CD4-positive, alpha-beta memory T cell (primary cell): ENCODE measurements at regions not wholly inside any gene's neighbourhood (a gene's known extent, or its start where the extent isn't known, plus 50 kb on each side); places are given as distances from the start of the nearest gene placed in this dataset.

Experiments
- CTCF ChIA-PET: fragments of 350-600 bp; sonication (Branson Sonifier 250); formaldehyde crosslinking; loops from one replicate; lab custom pipeline; 2021; ENCODE audit warnings: inconsistent platforms; ENCODE audit not compliant: partially characterized antibody; lab: Charles Lee
- POLR2A ChIA-PET: fragments of 350-600 bp; sonication (Branson Sonifier 250); formaldehyde crosslinking; loops from one replicate; lab custom pipeline; 2021; ENCODE audit not compliant: partially characterized antibody; lab: Charles Lee
- DNase-seq, 5 donors: peaks; one replicate each; pipeline versions ENCODE4 v3.0.0 to v3.0.0-alpha.2; 2020 to 2022; ENCODE audit warnings: mixed read lengths in 1 of 5
- H3K27ac ChIP-seq: one replicate; pipeline ENCODE4 v1.7.0; 2013; ENCODE audit warnings: low read depth, low read length
- H3K27me3 ChIP-seq: 2 replicates; pipeline ENCODE4 v1.7.0; 2013; ENCODE audit warnings: mild to moderate bottlenecking, low read length, moderate library complexity; ENCODE audit not compliant: insufficient read depth
- H3K36me3 ChIP-seq: 2 replicates; pipeline ENCODE4 v1.7.0; 2013; ENCODE audit warnings: mild to moderate bottlenecking, low read length, moderate library complexity; ENCODE audit not compliant: insufficient read depth
- H3K4me1 ChIP-seq: 2 replicates; pipeline ENCODE4 v1.7.0; 2013; ENCODE audit warnings: mild to moderate bottlenecking, low read length, moderate library complexity; ENCODE audit not compliant: insufficient read depth
- H3K4me3 ChIP-seq, 2 donors: one replicate each; pipeline ENCODE4 v1.7.0; 2013; ENCODE audit warnings: low read length in 2 of 2, mild to moderate bottlenecking in 1 of 2
- H3K9me3 ChIP-seq, 2 donors: one replicate each; pipeline ENCODE4 v1.7.0; 2013; ENCODE audit warnings: low read length in 2 of 2, control low read depth in 1 of 2; ENCODE audit not compliant: control insufficient read depth in 1 of 2
- H3K27ac Mint-ChIP-seq, 7 donors: one replicate each; pipeline ENCODE4 v1.8.0; 2020 to 2021; ENCODE audit warnings: mixed read lengths in 7 of 7, mild to moderate bottlenecking in 6 of 7, inconsistent platforms in 3 of 7, moderate library complexity in 3 of 7
- H3K27me3 Mint-ChIP-seq, 2 donors: one replicate each; pipeline ENCODE4 v1.8.0; 2020 to 2021; ENCODE audit warnings: mixed read lengths in 2 of 2
- H3K36me3 Mint-ChIP-seq, 2 donors: one replicate each; pipeline ENCODE4 v1.8.0; 2020 to 2021; ENCODE audit warnings: mixed read lengths in 2 of 2, inconsistent platforms in 1 of 2, mild to moderate bottlenecking in 1 of 2
- H3K4me1 Mint-ChIP-seq, 4 donors: one replicate each; pipeline ENCODE4 v1.8.0; 2020 to 2021; ENCODE audit warnings: mixed read lengths in 4 of 4, mild to moderate bottlenecking in 1 of 4
- H3K4me3 Mint-ChIP-seq, 8 donors: one replicate each; pipeline ENCODE4 v1.8.0; 2020 to 2021; ENCODE audit warnings: mixed read lengths in 8 of 8, mild to moderate bottlenecking in 7 of 8, moderate library complexity in 6 of 8, inconsistent platforms in 3 of 8
- H3K9me3 Mint-ChIP-seq, 8 donors: one replicate each; pipeline ENCODE4 v1.8.0; 2020 to 2021; ENCODE audit warnings: mixed read lengths in 8 of 8, mild to moderate bottlenecking in 5 of 8, inconsistent platforms in 3 of 8, moderate library complexity in 1 of 8
- intact Hi-C: fragments of 100-400 bp; cut with micrococcal nuclease; formaldehyde crosslinking; loops from one replicate; pipeline ENCODE4 v1.15.1; 2023

GRCh38 chr2:56648802-56649201, 465.0 kb downstream of the CCDC85A start:
- ChIA-PET CTCF (no interaction called here), POLR2A (no interaction called here)
- H3K27me3 Mint-ChIP-seq, result no peaks in the 10 kb centered on the region
- H3K36me3 Mint-ChIP-seq, result no peaks in the 10 kb centered on the region
- intact Hi-C loops, result no loop called here
- no peak overlapping the region for H3K4me3 Mint-ChIP-seq
- no peaks in the 10 kb centered on the region for H3K4me1 ChIP-seq
- H3K27me3 ChIP-seq, result no peaks in the 10 kb centered on the region
- no peak for DNase-seq
- H3K9me3 Mint-ChIP-seq, result peaks cover 0 to 13% (median 5%) of the 10 kb centered on the region in 8 donors
- H3K9me3 ChIP-seq, result no peaks in the 10 kb centered on the region
- H3K4me3 ChIP-seq, result no peak overlapping the region
- no peak overlapping the region for H3K27ac ChIP-seq
- H3K4me1 Mint-ChIP-seq, result no peaks in the 10 kb centered on the region
- H3K36me3 ChIP-seq, result no peaks in the 10 kb centered on the region
- H3K27ac Mint-ChIP-seq, result no peak overlapping the region

- H3K36me3 Mint-ChIP-seq, result no peaks in the 10 kb centered on the region
- H3K27me3 Mint-ChIP-seq, result no peaks in the 10 kb centered on the region
- DNase-seq, result no peak
- Histone ChIP-seq H3K27me3 (no peaks in the 10 kb centered on the region), H3K9me3 (no peaks in the 10 kb centered on the region), H3K4me1 (no peaks in the 10 kb centered on the region), H3K36me3 (no peaks in the 10 kb centered on the region), H3K4me3 (no peak overlapping the region), H3K27ac (no peak overlapping the region)
- H3K9me3 Mint-ChIP-seq, result peaks cover 0 to 20% (median 9%) of the 10 kb centered on the region in 8 donors
- CTCF ChIA-PET, result no interaction called here
- intact Hi-C loops, result no loop called here
- no peak overlapping the region for H3K4me3 Mint-ChIP-seq
- POLR2A ChIA-PET, result no interaction called here
- no peaks in the 10 kb centered on the region for H3K4me1 Mint-ChIP-seq
- no peak overlapping the region for H3K27ac Mint-ChIP-seq
Measured at GRCh38 chr2:56654936-56655335, 471.1 kb downstream of the CCDC85A start.

- no peak for DNase-seq
- Mint-ChIP-seq H3K4me1 (no peaks in the 10 kb centered on the region), H3K27me3 (no peaks in the 10 kb centered on the region), H3K36me3 (no peaks in the 10 kb centered on the region), H3K27ac (no peak overlapping the region), H3K9me3 (peaks cover 0 to 18% (median 10%) of the 10 kb centered on the region in 8 donors), H3K4me3 (no peak overlapping the region)
- H3K27me3 ChIP-seq, result no peaks in the 10 kb centered on the region
- no peak overlapping the region for H3K27ac ChIP-seq
- H3K4me3 ChIP-seq, result no peak overlapping the region
- POLR2A ChIA-PET, result no interaction called here
- no peaks in the 10 kb centered on the region for H3K4me1 ChIP-seq
- H3K36me3 ChIP-seq, result no peaks in the 10 kb centered on the region
- intact Hi-C loops, result no loop called here
- CTCF ChIA-PET, result no interaction called here
- no peaks in the 10 kb centered on the region for H3K9me3 ChIP-seq
Measured at GRCh38 chr2:56656826-56657225, 473.0 kb downstream of the CCDC85A start.

GRCh38 chr2:56666777-56667176, 483.0 kb downstream of the CCDC85A start:
- H3K4me3 Mint-ChIP-seq, result no peak overlapping the region
- Histone ChIP-seq H3K4me3 (no peak overlapping the region), H3K36me3 (no peaks in the 10 kb centered on the region), H3K27me3 (no peaks in the 10 kb centered on the region), H3K9me3 (no peaks in the 10 kb centered on the region), H3K27ac (no peak overlapping the region), H3K4me1 (no peaks in the 10 kb centered on the region)
- CTCF ChIA-PET, result no interaction called here
- no peaks in the 10 kb centered on the region for H3K36me3 Mint-ChIP-seq
- intact Hi-C loops, result no loop called here
- no peak overlapping the region for H3K27ac Mint-ChIP-seq
- POLR2A ChIA-PET, result no interaction called here
- peaks cover 0 to 18% (median 5%) of the 10 kb centered on the region in 8 donors for H3K9me3 Mint-ChIP-seq
- H3K27me3 Mint-ChIP-seq, result no peaks in the 10 kb centered on the region
- DNase-seq, result no peak
- no peaks in the 10 kb centered on the region for H3K4me1 Mint-ChIP-seq

GRCh38 chr2:56671973-56672569, 488.3 kb downstream of the CCDC85A start:
- intact Hi-C loops, result no loop called here
- H3K4me1 ChIP-seq, result no peaks in the 10 kb centered on the region
- Mint-ChIP-seq H3K4me1 (no peaks in the 10 kb centered on the region), H3K27ac (no peak overlapping the region), H3K9me3 (peaks cover 2 to 28% (median 13%) of the 10 kb centered on the region in 8 donors), H3K36me3 (no peaks in the 10 kb centered on the region), H3K27me3 (no peaks in the 10 kb centered on the region), H3K4me3 (no peak overlapping the region)
- no peaks in the 10 kb centered on the region for H3K27me3 ChIP-seq
- ChIA-PET POLR2A (no interaction called here), CTCF (no interaction called here)
- H3K9me3 ChIP-seq, result peaks cover 0 to under 1% of the 10 kb centered on the region in 2 donors
- H3K27ac ChIP-seq, result no peak overlapping the region
- DNase-seq, result no peak
- H3K36me3 ChIP-seq, result no peaks in the 10 kb centered on the region
- no peak overlapping the region for H3K4me3 ChIP-seq

- H3K4me1 ChIP-seq, result no peaks in the 10 kb centered on the region
- POLR2A ChIA-PET, result no interaction called here
- H3K4me3 Mint-ChIP-seq, result no peak overlapping the region
- H3K27ac ChIP-seq, result no peak overlapping the region
- H3K9me3 ChIP-seq, result peaks cover 0 to 3% of the 10 kb centered on the region in 2 donors
- peaks cover 0 to 25% (median 10%) of the 10 kb centered on the region in 8 donors for H3K9me3 Mint-ChIP-seq
- CTCF ChIA-PET, result no interaction called here
- H3K4me3 ChIP-seq, result no peak overlapping the region
- H3K27me3 Mint-ChIP-seq, result no peaks in the 10 kb centered on the region
- H3K4me1 Mint-ChIP-seq, result no peaks in the 10 kb centered on the region
- no peak for DNase-seq
- no peaks in the 10 kb centered on the region for H3K36me3 Mint-ChIP-seq
- no peaks in the 10 kb centered on the region for H3K27me3 ChIP-seq
- intact Hi-C loops, result no loop called here
- H3K36me3 ChIP-seq, result no peaks in the 10 kb centered on the region
- H3K27ac Mint-ChIP-seq, result no peak overlapping the region
Measured at GRCh38 chr2:56674084-56674483, 490.3 kb downstream of the CCDC85A start.

DNA sequence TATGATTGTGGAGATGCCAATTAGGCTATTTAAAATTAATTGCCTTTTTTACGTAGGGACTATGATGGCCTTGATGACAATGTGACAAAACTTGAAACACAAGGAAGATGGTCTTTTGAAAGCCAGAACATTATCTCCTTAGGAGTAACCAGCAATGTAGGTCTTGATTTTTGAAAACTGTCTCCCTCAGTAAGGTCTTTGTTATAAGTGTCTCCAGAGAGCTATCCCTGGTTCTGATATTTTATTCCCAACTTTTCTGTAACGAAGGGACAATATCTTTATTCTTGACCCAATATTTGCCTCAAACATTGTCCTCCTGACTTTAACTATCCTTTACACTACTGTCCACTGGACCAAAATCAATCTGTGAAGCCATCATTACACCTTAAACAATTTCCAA, 493.2 kb downstream of the CCDC85A start:
- no peak overlapping the region for H3K27ac Mint-ChIP-seq
- ChIA-PET CTCF (no interaction called here), POLR2A (no interaction called here)
- H3K4me1 ChIP-seq, result no peaks in the 10 kb centered on the region
- no peaks in the 10 kb centered on the region for H3K27me3 ChIP-seq
- peaks cover 0 to 3% of the 10 kb centered on the region in 2 donors for H3K9me3 ChIP-seq
- no peak overlapping the region for H3K4me3 Mint-ChIP-seq
- H3K27me3 Mint-ChIP-seq, result no peaks in the 10 kb centered on the region
- DNase-seq, result no peak
- H3K27ac ChIP-seq, result no peak overlapping the region
- H3K4me3 ChIP-seq, result no peak overlapping the region
- no peaks in the 10 kb centered on the region for H3K4me1 Mint-ChIP-seq
- H3K9me3 Mint-ChIP-seq, result peaks cover 0 to 22% (median 7%) of the 10 kb centered on the region in 8 donors
- intact Hi-C loops, result no loop called here
- H3K36me3 ChIP-seq, result no peaks in the 10 kb centered on the region
- no peaks in the 10 kb centered on the region for H3K36me3 Mint-ChIP-seq
